ENCODE measurements at regions not wholly inside any gene's neighbourhood (a gene's known extent, or its start where the extent isn't known, plus 50 kb on each side); places are given as distances from the start of the nearest gene placed in this dataset.

DNA sequence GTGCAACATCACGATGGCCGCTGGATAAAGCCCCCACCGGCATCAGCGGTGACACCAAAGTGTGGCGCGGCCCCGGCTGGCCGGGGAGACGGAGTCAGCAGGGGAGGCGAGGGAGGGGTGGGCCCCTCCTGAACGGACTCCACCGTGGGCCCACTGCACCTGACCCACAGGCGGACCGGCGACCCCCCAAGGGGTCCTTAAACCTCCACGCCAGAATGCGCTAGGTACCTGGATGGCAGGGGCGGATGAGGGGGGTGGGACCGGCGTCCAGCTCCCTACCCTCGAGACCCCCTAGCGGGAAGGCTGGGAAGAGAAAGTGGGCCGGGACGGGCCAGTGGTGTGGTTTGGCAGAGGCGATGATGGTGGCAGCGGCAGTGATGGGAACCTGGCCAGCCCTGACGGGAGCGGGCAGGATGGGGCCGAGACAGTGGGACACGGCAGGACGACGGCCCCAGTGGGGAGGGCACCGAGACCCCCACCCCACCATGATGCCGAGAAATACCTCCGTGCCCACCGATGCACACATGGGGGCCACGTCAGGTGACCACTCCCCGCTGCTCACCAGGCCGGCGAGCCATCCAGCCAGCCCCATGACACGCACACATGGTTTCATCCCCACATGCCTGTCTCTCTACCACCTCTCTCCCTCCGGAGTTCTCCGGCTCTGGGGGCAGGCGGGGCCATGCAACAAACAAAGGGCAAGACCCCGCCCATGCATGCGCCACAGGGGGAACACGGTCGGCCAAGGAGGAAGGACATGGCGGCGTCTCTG, 771.9 kb upstream of the DEFB115 start:
- TF ChIP-seq, protein P1, sequence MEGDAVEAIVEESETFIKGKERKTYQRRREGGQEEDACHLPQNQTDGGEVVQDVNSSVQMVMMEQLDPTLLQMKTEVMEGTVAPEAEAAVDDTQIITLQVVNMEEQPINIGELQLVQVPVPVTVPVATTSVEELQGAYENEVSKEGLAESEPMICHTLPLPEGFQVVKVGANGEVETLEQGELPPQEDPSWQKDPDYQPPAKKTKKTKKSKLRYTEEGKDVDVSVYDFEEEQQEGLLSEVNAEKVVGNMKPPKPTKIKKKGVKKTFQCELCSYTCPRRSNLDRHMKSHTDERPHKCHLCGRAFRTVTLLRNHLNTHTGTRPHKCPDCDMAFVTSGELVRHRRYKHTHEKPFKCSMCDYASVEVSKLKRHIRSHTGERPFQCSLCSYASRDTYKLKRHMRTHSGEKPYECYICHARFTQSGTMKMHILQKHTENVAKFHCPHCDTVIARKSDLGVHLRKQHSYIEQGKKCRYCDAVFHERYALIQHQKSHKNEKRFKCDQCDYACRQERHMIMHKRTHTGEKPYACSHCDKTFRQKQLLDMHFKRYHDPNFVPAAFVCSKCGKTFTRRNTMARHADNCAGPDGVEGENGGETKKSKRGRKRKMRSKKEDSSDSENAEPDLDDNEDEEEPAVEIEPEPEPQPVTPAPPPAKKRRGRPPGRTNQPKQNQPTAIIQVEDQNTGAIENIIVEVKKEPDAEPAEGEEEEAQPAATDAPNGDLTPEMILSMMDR (IDR thresholded peaks at IDR 0.05): no peak
- no peak for TF ChIP-seq EP300 (IDR thresholded peaks at IDR 0.05)
- no peak for TF ChIP-seq POLR2A (IDR thresholded peaks at IDR 0.05)
